ENCODE measurements at regions not wholly inside any gene's neighbourhood (a gene's known extent, or its start where the extent isn't known, plus 50 kb on each side); places are given as distances from the start of the nearest gene placed in this dataset.
A peak's percentile ranks its signal among the peaks of the same experiment; 100 is the strongest.
"Not testable (repeated sequence)": the region's sequence is repeated elsewhere in the genome, so short reads cannot be mapped to it uniquely, and the experiment has no call there.

DNA sequence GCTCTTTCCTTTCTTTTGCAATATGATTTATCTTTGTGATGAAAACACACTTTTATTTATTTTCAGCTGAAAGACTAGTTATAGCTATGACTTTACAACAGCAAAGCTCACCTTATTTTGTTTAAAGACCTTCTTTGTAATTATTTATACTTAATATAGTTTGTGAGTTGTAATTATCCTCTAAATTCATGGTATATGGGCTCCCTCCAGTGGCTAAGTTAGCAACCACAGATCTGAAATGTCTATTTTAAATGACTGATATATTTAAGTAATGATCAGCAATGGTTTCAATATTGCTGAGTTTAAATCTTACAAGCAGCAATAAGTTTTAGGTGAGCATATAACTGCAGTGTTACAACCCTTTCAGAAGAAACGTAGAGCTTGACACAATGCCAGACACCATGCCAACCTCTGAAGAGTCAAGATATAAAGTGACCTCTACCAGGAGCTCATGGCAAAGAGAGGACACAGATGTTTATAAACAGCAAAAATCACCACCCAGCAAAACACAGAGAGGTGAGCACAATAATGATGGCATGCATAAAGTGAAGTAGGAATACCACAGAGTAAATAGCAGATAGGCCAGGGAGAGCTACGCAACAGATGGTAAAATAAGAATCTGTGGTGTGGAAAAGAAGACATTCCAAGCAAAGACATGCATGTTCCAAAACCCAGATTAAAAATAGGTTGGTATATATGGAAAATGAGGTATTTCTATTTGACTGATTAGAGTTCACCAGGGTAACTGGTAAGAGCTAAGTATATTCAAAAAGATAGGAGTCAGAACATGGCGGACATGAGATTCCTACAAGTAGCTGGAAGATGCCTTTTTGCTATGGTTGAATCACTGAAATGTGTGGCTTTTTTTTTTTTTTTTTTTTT, 143.7 kb upstream of the ZNF385D start:
- peak in 3 of 4 experiments; percentile 1 to 2 (median 2) for DNase-seq

GRCh38 chr3:21898316-21898715, 147.3 kb upstream of the ZNF385D start:
- no peak for DNase-seq

DNA sequence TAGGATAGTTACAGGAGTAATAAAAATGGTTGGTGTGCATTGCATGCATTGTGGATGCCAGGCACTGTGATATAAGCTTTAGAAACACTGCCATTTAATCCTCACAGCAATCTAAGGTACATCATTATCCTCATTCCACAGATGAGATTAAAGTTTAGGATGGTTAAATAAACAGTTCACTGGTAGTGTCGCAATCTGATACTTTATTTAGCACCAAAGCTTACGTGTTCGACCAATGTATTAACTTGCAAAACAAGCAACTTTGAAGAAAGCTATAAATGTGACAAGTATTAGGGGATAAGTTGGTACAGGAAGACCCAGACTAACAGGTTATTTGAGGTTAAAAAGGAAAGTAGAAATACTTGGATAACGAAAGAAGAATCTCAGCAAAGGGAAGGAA, 150.5 kb upstream of the ZNF385D start:
- DNase-seq = no peak

- DNase-seq = no peak
Observed at GRCh38 chr3:21902956-21903355, 151.9 kb upstream of the ZNF385D start.

DNA sequence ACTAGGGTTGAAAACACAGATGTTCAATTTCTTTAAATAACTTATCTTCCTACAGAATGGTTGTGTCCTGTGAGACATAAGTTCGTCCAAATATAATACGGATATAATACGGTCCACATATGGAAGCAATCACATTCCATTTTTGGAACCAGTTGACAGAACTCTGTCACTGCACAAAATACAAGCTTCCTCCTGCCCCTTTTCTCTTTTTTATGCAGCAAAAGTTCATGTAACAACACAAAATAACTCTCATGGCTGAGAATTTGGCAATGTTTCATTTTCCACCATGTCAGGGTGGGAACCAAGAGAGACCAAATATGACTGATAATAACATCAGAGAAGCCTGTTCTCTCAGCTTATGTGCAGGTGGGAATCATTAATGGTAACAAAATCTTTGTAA, 158.1 kb upstream of the ZNF385D start:
- DNase-seq = no peak

- no peak for DNase-seq
Observed at GRCh38 chr3:21912711-21913110, 161.7 kb upstream of the ZNF385D start.

GRCh38 chr3:21913791-21914190, 162.8 kb upstream of the ZNF385D start:
- DNase-seq = no peak

DNA sequence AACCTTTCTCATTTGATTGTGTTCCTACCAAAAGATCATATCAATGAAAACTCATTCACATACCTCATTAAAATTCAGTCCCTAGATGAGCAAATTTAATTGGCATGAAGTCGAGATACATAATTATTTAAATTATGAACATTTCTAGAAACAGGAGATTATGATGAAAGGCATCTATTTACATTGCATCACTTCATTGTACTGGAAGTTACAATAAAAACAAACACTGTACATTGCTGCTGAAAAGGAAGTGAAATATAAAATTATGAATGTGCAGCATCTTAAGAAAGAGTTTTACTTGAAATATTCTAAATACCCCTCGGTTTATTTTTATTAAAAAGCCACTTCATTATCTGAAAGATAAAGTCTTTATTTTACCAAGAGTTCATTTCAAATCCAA, 163.4 kb upstream of the ZNF385D start:
- DNase-seq = no peak

GRCh38 chr3:21919383-21919782, 168.4 kb upstream of the ZNF385D start:
- DNase-seq = no peak

DNA sequence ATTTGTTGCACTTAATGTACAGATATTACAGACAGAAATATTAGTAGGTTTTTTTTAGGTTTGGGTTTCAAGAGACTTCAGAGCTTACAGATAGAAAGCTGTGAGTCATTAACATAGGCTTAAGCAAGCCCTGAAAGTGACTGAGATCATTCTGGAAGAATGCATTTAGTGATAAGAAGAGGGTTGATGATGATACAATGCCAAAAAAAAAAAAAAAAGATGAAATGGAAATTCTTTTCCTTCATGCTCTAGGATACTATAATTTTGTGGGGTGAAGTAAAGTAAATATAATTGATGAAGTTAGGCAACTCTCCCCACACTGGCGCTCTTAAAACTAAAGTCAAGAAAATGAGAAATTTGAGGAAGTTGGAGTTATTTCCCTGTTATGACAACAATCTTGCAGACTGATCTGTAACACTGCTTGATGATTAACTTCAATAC, 169.4 kb upstream of the ZNF385D start:
- no peak for DNase-seq

- not testable (repeated sequence) for DNase-seq
Observed at GRCh38 chr3:21923156-21923555, 172.1 kb upstream of the ZNF385D start.

DNA sequence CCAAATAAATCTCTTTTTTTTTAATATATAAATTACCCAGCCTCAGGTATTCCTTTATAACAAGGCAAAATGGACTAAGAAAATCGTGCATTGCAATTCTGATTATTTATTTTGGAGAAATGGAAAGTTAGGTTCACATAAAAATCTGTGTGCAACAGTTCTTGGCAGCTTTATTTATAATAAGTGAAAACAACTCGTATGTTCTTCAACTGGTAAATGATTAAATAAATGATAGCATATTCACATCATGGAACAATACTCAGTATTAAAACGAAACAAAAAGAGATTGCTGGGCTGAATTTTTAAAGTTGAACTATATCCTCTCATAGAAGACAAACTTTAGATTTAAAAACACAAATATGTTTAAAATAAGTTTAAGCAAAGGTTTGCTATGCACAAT, 176.3 kb upstream of the ZNF385D start:
- no peak for DNase-seq

DNA sequence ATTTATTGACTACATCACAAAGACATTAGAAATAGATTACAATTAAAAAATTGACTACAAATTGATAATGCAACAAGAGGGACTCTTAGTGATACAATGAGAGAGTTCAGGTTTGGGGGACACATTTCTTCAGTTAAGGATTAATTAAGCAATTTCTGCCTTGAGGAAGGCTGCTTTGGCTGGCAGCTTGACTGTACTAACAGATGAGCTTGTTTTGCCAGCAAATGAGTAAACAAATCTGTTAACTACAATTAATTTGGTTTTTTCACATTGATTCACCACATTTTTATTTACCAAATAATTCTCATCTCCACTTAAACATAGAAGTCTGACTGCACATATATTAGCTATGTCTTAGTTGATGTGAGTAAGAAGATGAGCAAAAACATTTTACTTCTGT, 183.6 kb upstream of the ZNF385D start:
- DNase-seq = no peak

DNA sequence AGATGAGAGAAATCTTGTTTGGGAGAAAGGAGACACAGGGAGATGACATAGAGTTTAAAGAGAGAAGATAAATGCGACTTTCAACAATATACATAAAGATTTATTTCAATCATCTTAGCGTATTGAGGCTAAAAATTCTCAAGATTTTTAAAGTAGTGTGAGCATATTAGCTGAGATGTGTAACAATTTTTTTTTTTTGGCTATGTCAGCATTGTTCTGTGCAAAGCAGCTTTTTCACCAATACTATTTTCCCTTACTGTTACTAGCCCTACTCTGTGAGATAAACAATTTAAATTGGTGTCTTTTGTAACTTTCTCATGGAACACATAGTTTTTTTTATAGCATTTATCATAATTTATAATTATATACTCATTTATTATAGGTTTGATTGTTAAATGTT, 185.2 kb upstream of the ZNF385D start:
- no peak for DNase-seq

- DNase-seq = no peak
Observed at GRCh38 chr3:21938267-21938681, 187.3 kb upstream of the ZNF385D start.

GRCh38 chr3:21942328-21942727, 191.3 kb upstream of the ZNF385D start:
- no peak for DNase-seq

DNA sequence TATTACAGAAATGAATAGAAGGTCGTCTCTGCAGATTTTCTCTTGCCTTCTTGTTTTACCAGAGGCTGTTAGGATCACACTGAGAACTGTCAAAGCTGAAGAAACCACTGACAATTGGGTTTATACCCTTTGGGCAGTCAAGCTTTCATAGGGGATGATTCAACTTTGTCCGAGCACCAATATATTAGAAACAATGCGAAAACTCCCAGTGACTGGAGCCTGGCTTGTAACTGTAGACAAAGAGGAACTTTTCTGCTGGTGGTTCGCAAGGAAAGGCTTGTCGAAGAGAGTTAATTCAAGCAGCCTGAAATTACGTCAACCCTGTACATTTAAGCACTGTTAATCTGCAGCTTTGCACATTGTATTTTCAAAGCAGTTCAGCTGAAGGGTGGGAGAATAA, 193.2 kb upstream of the ZNF385D start:
- no peak for DNase-seq

DNA sequence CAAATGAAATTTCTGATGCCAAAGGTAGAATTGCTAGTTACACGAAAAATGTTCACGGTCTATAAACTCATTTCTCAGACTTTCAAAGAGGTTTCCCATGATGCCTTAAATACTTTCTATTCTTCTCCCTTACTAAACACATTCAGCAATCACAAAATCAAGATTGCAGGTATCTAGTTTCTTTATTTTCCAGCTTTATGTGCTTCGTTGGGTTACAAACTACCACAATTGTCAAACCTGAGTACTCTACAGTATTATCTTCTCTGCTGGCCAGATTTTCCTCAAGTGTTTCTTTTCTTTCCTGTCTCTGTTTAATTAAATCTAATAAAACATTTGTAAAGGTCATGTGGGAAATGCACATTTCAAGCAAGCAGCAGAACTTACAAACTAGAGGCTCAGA, 201.8 kb upstream of the ZNF385D start:
- DNase-seq = no peak

DNA sequence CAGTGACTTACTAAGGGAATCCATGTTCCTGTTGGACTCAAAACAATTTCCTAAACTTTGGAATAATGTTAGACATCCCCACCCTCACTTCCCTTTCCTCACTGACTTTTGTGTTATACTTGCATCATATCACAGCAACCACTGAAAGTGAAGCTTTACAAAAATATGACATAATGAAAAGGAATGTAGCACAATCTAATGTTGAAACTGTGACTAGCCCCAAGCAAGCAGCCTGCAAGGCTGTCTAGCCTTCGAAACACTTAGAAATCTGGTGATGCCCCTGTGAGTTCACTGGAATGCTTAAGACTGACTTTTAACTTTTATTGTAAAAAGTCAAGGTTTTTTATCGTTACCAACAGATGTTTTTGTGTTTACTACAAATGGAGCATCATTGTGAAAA, 203.7 kb upstream of the ZNF385D start:
- no peak for DNase-seq

DNA sequence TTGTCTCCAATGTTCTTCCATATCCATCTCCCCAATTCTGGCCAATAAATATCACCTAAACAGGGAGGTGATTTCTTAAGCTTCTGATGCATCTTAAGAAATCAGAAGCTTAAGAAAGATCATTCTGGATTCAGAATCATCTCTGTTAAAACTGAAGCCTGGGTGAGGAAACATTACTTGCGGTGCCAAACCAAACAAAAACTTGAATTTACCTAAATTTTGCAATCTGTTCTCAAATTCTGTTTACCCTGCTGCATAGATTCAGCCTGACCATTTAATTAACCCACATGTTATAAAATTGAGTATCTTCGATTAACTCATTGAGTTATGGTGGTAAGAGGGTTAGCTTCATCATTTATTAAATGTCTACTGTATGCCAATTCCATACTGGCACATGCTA, 204.4 kb upstream of the ZNF385D start:
- DNase-seq = no peak

GRCh38 chr3:21960033-21960432, 209.0 kb upstream of the ZNF385D start:
- no peak for DNase-seq

GRCh38 chr3:21962456-21962855, 211.4 kb upstream of the ZNF385D start:
- no peak for DNase-seq

- DNase-seq = not testable (repeated sequence)
Observed at GRCh38 chr3:21966457-21966856, 215.4 kb upstream of the ZNF385D start.

GRCh38 chr3:21979706-21980105, 228.7 kb upstream of the ZNF385D start:
- DNase-seq = no peak

Measured in suppressor macrophage (primary cell).